Sigmoid colon (tissue), 6 donors: ENCODE measurements at regions not wholly inside any gene's neighbourhood (a gene's known extent, or its start where the extent isn't known, plus 50 kb on each side); places are given as distances from the start of the nearest gene placed in this dataset.

Source experiments
- DNase-seq: peaks from one replicate; pipeline ENCODE4 v3.0.0-alpha.2; 2019
- H3K27ac ChIP-seq, 4 donors: fragments of 200-600 bp; sonication (generic); one replicate each; pipeline ENCODE4 v1.5.1; 2016 to 2019; ENCODE audit warnings: mild to moderate bottlenecking in 1 of 4
- H3K27me3 ChIP-seq, 3 donors: fragments of 200-600 bp; sonication (generic); one replicate each; pipeline ENCODE4 v1.5.1; 2019; ENCODE audit warnings: mild to moderate bottlenecking in 1 of 3
- H3K36me3 ChIP-seq, 4 donors: fragments of 200-600 bp; sonication (generic); one replicate each; pipeline ENCODE4 v1.5.1; 2016 to 2019
- H3K4me1 ChIP-seq, 4 donors: fragments of 200-600 bp; sonication (generic); one replicate each; pipeline ENCODE4 v1.5.1; 2017 to 2019
- H3K4me3 ChIP-seq, 4 donors: fragments of 200-600 bp; sonication (generic); one replicate each; pipeline ENCODE4 v1.5.1; 2017 to 2019; ENCODE audit warnings: mild to moderate bottlenecking in 2 of 4, moderate library complexity in 1 of 4
- H3K9me3 ChIP-seq, 4 donors: fragments of 200-600 bp in 3 of 4; sonication (generic) in 3 of 4; one replicate each; pipeline versions ENCODE4 v1.5.1 to v1.6.1; 2013 to 2019
- CTCF ChIP-seq, 4 experiments: fragments of 450-650 bp in 3 of 4; fragments of 200-600 bp in 1 of 4; IDR thresholded peaks; one replicate each; pipeline ENCODE4 v1.5.1; 2016 to 2019; ENCODE audit warnings: antibody characterized with exemption in 4 of 4, mild to moderate bottlenecking in 3 of 4, moderate library complexity in 2 of 4
- EP300 ChIP-seq, 4 donors: sonication (generic); formaldehyde crosslinking; IDR thresholded peaks; one replicate each; pipeline ENCODE4 v1.6.1; 2017; ENCODE audit warnings: antibody characterized with exemption in 4 of 4
- POLR2A ChIP-seq, 2 donors: fragments of 450-650 bp; IDR thresholded peaks; one replicate each; pipeline ENCODE4 v1.6.1; 2016; ENCODE audit warnings: antibody characterized with exemption in 2 of 2, mild to moderate bottlenecking in 2 of 2, moderate library complexity in 2 of 2
- POLR2AphosphoS5 ChIP-seq, 4 donors: sonication (generic); formaldehyde crosslinking; IDR thresholded peaks; one replicate each; pipeline ENCODE4 v1.6.1; 2017; ENCODE audit warnings: antibody characterized with exemption in 4 of 4
- WGBS, 2 donors: extraction: QIAGEN DNeasy Blood & Tissue Kit; methylation state at CpG; one replicate each; pipeline ENCODE4 v1.1.7; 2013; 5-methylcytosine and 5-hydroxymethylcytosine counted together
- intact Hi-C: fragments of 100-400 bp; cut with DNase I; formaldehyde crosslinking; loops from one replicate; pipeline ENCODE4 v1.15.1; 2023
- donor health status: healthy with polysubstance abuse.
- donor health status: healthy.

DNA sequence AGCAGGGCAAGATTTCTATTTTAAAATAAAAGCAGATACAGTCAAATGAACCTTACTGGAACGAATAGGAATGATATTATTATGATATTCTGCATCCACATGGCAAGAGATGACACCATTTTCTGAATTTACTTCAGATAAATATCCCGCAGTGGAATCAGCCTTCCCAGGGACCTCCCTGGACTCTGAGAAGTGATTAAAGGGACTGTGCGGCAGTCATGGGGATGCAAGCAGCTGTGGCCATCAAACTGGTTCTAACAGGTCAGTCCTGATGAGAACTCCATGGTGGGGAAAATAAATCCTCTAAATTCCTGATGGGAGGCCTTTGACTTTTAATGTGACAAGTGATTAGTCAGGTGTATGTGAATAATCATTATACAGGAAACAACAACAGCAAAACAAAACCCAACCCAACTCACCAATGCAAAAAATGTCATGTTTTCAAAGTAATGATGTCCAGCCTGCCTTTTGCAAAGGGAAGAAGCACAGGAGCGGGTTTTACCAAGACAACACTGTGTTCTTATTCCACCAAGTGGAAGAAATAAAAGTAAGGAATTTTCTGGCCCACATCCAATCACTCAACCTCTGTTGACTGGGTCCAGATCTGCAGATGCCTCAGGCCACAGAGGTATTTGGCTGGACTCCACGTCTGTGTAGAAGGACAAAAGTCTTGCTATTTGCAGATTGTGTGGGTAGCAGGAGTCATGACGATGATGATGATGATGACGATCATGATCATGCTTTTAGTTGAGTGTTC is 61.9 kb upstream of the CITED2 start:
- Histone ChIP-seq H3K27ac (peak overlapping the region in 2 of 4 donors; percentile 21 to 39), H3K36me3 (no peaks in the 10 kb centered on the region), H3K9me3 (no peaks in the 10 kb centered on the region), H3K4me3 (no peak overlapping the region), H3K4me1 (peaks cover 0 to 29% (median 10%) of the 10 kb centered on the region in 4 donors), H3K27me3 (no peaks in the 10 kb centered on the region)
- DNase-seq, result no peak
- TF ChIP-seq EP300 (IDR thresholded peaks at IDR 0.05), result peak in 1 of 4 donors; percentile 11
- TF ChIP-seq CTCF (IDR thresholded peaks at IDR 0.05), result no peak
- peak in 2 of 4 donors; percentile 27 to 45 for TF ChIP-seq POLR2AphosphoS5 (IDR thresholded peaks at IDR 0.05)
- intact Hi-C loops, result no loop called here
- 89% methylated on average over 7 of the region's 7 CpGs for WGBS, 2 donors

DNA sequence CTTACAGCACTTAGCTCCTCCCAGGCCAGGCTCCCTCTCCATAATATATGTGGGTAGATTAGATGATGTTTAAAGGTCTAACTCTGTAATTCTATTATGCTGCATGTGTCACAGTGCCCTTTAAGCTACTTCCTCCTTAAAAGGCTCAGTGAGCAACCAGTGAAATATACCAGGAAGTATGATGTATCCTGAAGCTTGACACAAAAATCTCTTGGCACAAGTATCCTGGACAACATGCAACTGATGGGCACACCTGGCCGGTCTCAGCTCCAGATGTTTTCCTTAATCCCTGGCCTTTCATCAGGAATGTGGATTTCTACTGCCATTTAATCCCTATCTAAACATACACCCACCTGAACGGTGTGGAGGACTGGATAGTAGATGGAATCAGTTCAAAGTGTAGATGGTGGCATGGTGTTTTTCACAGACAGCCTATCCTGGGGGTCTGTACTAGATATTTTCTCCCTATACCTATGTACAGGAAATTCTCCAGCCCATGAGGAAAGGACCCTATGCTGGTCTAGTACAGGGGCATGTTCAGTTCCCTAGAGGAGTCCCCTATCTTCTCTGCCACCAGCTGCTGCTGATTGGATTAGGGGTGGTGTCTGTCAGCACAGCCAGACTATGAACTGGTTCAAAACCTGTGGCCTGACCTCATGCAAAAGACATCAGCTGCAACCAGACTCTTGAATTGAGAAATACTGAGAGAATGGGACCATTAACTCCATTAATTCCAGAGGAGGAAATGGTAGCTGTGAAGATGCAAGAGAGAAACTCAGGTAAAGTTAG is 59.4 kb upstream of the CITED2 start:
- no peaks in the 10 kb centered on the region for H3K9me3 ChIP-seq
- H3K4me1 ChIP-seq, result peaks cover 0 to 21% (median 8%) of the 10 kb centered on the region in 4 donors
- TF ChIP-seq POLR2AphosphoS5 (IDR thresholded peaks at IDR 0.05) (no peak), POLR2A (IDR thresholded peaks at IDR 0.05) (no peak), EP300 (IDR thresholded peaks at IDR 0.05) (no peak), CTCF (IDR thresholded peaks at IDR 0.05) (no peak)
- no peaks in the 10 kb centered on the region for H3K36me3 ChIP-seq
- WGBS, 2 donors, result 12 to 44% methylated on average over 2 of the region's 2 CpGs
- no peak for DNase-seq
- H3K4me3 ChIP-seq, result no peak overlapping the region
- H3K27ac ChIP-seq, result no peak overlapping the region
- intact Hi-C loops, result no loop called here
- no peaks in the 10 kb centered on the region for H3K27me3 ChIP-seq

DNA sequence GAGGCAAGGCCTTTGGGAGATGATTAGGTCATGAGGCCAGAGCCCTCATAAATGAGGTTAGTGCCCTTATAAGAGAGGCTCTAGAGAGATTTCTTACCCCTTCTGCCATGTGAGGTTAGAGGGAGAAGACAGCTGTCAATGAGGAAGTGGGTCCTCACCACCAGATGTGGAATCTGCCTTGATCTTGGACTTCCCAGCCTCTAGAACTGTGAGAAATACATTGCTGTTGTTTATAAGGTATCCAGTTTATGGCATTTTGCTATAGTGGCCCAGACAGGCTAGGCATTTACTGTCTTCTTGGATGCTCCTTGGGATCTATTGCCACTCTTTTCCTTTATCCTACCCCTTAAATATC is 57.1 kb upstream of the CITED2 start:
- H3K4me1 ChIP-seq, result peaks cover 0 to 8% (median 2%) of the 10 kb centered on the region in 4 donors
- H3K9me3 ChIP-seq, result no peaks in the 10 kb centered on the region
- intact Hi-C loops, result no loop called here
- H3K4me3 ChIP-seq, result no peak overlapping the region
- no peak overlapping the region for H3K27ac ChIP-seq
- no peaks in the 10 kb centered on the region for H3K36me3 ChIP-seq
- DNase-seq, result no peak
- TF ChIP-seq POLR2AphosphoS5 (IDR thresholded peaks at IDR 0.05), result no peak
- no peak for TF ChIP-seq EP300 (IDR thresholded peaks at IDR 0.05)
- TF ChIP-seq POLR2A (IDR thresholded peaks at IDR 0.05), result no peak
- no peak for TF ChIP-seq CTCF (IDR thresholded peaks at IDR 0.05)
- H3K27me3 ChIP-seq, result no peaks in the 10 kb centered on the region

GRCh38 chr6:139430899-139431601 is 56.6 kb upstream of the CITED2 start:
- no peaks in the 10 kb centered on the region for H3K9me3 ChIP-seq
- no peaks in the 10 kb centered on the region for H3K27me3 ChIP-seq
- 92 to 93% methylated on average over 4 of the region's 4 CpGs for WGBS, 2 donors
- no peak overlapping the region for H3K4me3 ChIP-seq
- H3K4me1 ChIP-seq, result peaks cover 0 to 5% (median 2%) of the 10 kb centered on the region in 4 donors
- TF ChIP-seq EP300 (IDR thresholded peaks at IDR 0.05), result no peak
- TF ChIP-seq POLR2AphosphoS5 (IDR thresholded peaks at IDR 0.05), result no peak
- no peak for TF ChIP-seq CTCF (IDR thresholded peaks at IDR 0.05)
- TF ChIP-seq POLR2A (IDR thresholded peaks at IDR 0.05), result no peak
- intact Hi-C loops, result no loop called here
- H3K27ac ChIP-seq, result no peak overlapping the region
- DNase-seq, result peak; percentile 70
- no peaks in the 10 kb centered on the region for H3K36me3 ChIP-seq
